ENCODE measurements at regions not wholly inside any gene's neighbourhood (a gene's known extent, or its start where the extent isn't known, plus 50 kb on each side); places are given as distances from the start of the nearest gene placed in this dataset.
"Not testable (repeated sequence)": the region's sequence is repeated elsewhere in the genome, so short reads cannot be mapped to it uniquely, and the experiment has no call there.

- no peak overlapping the region for H3K4me3 Mint-ChIP-seq
- peaks cover 16% of the 10 kb centered on the region for H3K9me3 Mint-ChIP-seq
- H3K36me3 Mint-ChIP-seq = no peaks in the 10 kb centered on the region
- TF ChIP-seq, protein P1, sequence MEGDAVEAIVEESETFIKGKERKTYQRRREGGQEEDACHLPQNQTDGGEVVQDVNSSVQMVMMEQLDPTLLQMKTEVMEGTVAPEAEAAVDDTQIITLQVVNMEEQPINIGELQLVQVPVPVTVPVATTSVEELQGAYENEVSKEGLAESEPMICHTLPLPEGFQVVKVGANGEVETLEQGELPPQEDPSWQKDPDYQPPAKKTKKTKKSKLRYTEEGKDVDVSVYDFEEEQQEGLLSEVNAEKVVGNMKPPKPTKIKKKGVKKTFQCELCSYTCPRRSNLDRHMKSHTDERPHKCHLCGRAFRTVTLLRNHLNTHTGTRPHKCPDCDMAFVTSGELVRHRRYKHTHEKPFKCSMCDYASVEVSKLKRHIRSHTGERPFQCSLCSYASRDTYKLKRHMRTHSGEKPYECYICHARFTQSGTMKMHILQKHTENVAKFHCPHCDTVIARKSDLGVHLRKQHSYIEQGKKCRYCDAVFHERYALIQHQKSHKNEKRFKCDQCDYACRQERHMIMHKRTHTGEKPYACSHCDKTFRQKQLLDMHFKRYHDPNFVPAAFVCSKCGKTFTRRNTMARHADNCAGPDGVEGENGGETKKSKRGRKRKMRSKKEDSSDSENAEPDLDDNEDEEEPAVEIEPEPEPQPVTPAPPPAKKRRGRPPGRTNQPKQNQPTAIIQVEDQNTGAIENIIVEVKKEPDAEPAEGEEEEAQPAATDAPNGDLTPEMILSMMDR (IDR thresholded peaks at IDR 0.05; ENCODE audit: unreplicated experiment) = no peak
- peak overlapping the region; percentile 13 for H3K27ac Mint-ChIP-seq
- no peak for DNase-seq (ENCODE audit: low spot score in 2 of 2, unreplicated experiment in 2 of 2)
- no peaks in the 10 kb centered on the region for H3K27me3 Mint-ChIP-seq (ENCODE audit: low read depth)
- peaks cover 30% of the 10 kb centered on the region for H3K4me1 Mint-ChIP-seq
Observed at GRCh38 chr6:44020664-44021425, 106.4 kb downstream of the MRPL14 start.

DNA sequence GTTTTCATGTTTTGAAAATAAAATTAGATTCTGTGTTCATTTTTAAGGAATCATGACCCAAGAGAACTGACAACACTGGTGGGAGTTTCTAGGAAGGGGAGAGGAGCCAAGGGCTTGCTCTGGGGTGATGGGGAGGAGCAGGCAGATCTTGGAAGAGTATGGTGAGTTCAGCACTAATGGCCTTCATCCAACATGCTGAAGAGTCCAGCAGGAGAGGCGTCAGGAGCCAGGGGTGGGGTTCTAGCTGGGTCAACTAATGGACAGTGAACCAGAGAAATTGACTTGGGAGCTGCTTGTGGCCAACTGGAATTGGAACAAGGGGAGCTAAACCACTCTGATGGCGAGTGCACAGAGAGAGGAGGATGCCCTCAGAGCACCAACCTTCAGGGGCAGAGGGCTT, 107.1 kb downstream of the MRPL14 start:
- Mint-ChIP-seq H3K36me3 (no peaks in the 10 kb centered on the region), H3K4me1 (peaks cover 23% of the 10 kb centered on the region)
- no peak for DNase-seq (ENCODE audit: low spot score in 2 of 2, unreplicated experiment in 2 of 2)

DNA sequence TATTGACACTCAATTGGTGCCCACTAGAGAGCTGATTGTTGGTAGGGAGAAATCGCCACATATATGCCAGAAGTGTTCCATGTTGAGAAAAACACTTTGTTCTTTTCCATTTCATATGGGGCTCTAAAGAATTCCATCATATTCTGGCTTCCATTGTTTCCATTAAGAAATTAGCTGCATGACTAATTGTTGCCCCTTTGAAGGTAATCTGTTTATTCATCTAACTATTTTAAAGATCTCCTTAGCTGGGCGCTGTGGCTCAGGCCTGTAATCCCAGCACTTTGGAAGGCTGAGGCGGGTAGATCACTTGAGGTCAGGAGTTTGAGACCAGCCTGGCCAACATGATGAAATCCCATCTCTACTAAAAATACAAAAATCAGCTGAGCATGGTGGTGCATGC, 109.9 kb downstream of the MRPL14 start:
- Mint-ChIP-seq H3K4me1 (peaks cover 16% of the 10 kb centered on the region), H3K9me3 (peaks cover 16% of the 10 kb centered on the region)
- not testable (repeated sequence) for DNase-seq (ENCODE audit: low spot score in 2 of 2, unreplicated experiment in 2 of 2); H3K36me3 Mint-ChIP-seq; H3K4me3 Mint-ChIP-seq; H3K27me3 Mint-ChIP-seq (ENCODE audit: low read depth); H3K27ac Mint-ChIP-seq

More for the DNA sequence above, 107.1 kb downstream of the MRPL14 start:
- TF ChIP-seq, protein P1 (IDR thresholded peaks at IDR 0.05; ENCODE audit: unreplicated experiment) = no peak
- H3K27me3 Mint-ChIP-seq (ENCODE audit: low read depth) = no peaks in the 10 kb centered on the region
- H3K4me3 Mint-ChIP-seq = no peak overlapping the region
- H3K9me3 Mint-ChIP-seq = peaks cover 16% of the 10 kb centered on the region
- no peak overlapping the region for H3K27ac Mint-ChIP-seq

DNA sequence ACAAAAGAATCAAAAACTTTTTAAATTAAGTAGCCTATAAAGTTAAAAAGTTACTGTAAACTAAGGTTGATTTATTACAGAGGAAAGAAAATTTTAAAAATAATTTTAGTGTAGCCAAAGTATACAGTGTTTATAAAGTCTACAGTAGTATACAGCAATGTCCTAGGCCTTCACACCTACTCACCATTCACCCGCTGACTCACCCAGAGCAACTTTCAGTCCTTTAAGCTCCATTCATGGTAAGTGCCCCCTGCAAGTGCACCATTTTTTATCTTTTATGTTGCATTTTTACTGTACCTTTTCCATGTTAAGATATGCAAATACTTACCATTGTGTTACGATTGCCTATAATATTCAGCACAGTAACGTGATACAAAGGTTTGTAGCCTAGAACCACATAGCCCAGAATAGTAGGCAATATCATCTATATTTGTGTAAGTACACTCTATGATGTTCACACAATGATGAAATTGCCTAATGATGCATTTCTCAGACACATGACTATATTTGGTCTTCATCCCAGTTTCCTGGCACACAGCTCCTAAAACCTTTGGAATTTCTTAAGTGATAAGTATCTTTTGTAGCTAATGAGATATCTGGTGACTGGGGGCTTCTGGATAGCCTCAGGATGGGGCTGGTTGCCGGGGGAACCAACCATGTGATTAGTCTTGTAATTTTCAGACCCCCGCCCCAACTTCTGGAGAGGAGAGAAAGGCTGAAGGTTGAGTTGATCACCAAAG, 111.0 kb downstream of the MRPL14 start:
- H3K9me3 Mint-ChIP-seq = peaks cover 16% of the 10 kb centered on the region
- H3K4me1 Mint-ChIP-seq = peaks cover 16% of the 10 kb centered on the region
- no peak overlapping the region for H3K4me3 Mint-ChIP-seq
- H3K36me3 Mint-ChIP-seq = no peaks in the 10 kb centered on the region
- no peak for DNase-seq (ENCODE audit: low spot score in 2 of 2, unreplicated experiment in 2 of 2)
- peaks cover 2% of the 10 kb centered on the region for H3K27me3 Mint-ChIP-seq (ENCODE audit: low read depth)
- TF ChIP-seq, protein P1 (IDR thresholded peaks at IDR 0.05; ENCODE audit: unreplicated experiment) = no peak
- H3K27ac Mint-ChIP-seq = peak overlapping the region; percentile 4

- Mint-ChIP-seq H3K27me3 (ENCODE audit: low read depth) (peaks cover 10% of the 10 kb centered on the region), H3K36me3 (no peaks in the 10 kb centered on the region), H3K9me3 (peaks cover 7% of the 10 kb centered on the region), H3K4me1 (peaks cover 10% of the 10 kb centered on the region), H3K27ac (no peak overlapping the region), H3K4me3 (no peak overlapping the region)
- no peak for DNase-seq (ENCODE audit: low spot score in 2 of 2, unreplicated experiment in 2 of 2)
- TF ChIP-seq, protein P1 (IDR thresholded peaks at IDR 0.05; ENCODE audit: unreplicated experiment) = no peak
Observed at GRCh38 chr6:44012078-44012493, 115.2 kb downstream of the MRPL14 start.

DNA sequence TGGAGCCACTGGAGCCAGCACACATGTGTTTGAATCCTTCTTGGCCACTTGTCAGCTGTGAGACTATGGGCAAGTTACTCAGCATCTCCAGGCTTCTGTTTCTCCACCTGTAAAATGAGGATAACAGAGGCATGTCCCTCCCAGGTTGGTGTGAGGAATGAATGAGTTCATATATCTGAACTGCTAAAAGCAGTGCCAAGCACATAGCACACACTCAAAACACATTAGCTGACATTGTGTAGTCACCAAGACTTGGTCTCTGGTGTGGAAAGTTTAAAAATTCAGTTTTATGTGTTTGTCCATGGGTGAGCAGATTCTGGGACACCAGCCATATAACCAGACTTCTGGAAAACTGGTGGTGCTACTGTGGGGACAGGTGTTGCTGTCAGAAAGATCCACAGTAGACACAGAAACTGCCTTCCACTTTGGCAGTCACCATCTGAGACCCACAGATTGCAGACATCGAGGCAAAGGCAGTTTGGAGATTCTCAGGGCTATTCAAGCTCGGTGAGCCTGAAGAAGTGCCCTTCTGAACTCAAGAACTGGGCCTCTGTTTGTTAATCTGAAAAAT, 115.8 kb downstream of the MRPL14 start:
- no peak overlapping the region for H3K4me3 Mint-ChIP-seq
- peaks cover 10% of the 10 kb centered on the region for H3K27me3 Mint-ChIP-seq (ENCODE audit: low read depth)
- TF ChIP-seq, protein P1 (IDR thresholded peaks at IDR 0.05; ENCODE audit: unreplicated experiment) = no peak
- H3K9me3 Mint-ChIP-seq = peaks cover under 1% of the 10 kb centered on the region
- H3K4me1 Mint-ChIP-seq = peaks cover 3% of the 10 kb centered on the region
- no peak for DNase-seq (ENCODE audit: low spot score in 2 of 2, unreplicated experiment in 2 of 2)
- H3K27ac Mint-ChIP-seq = no peak overlapping the region
- no peaks in the 10 kb centered on the region for H3K36me3 Mint-ChIP-seq
